Hematopoietic multipotent progenitor cell treated with erythropoietin and hydrocortisone succinate and interleukin-3 and kit ligand, for 15 days (in vitro differentiated cells): ENCODE measurements at regions not wholly inside any gene's neighbourhood (a gene's known extent, or its start where the extent isn't known, plus 50 kb on each side); places are given as distances from the start of the nearest gene placed in this dataset.
"Not testable (repeated sequence)": the region's sequence is repeated elsewhere in the genome, so short reads cannot be mapped to it uniquely, and the experiment has no call there.

Source experiments
- DNase-seq: peaks from one replicate; pipeline ENCODE4 v3.0.0-alpha.2; 2015; ENCODE audit warnings: low spot score

- DNase-seq = no peak
These were observed 180.5 kb upstream of the DTNA start for GRCh38 chr18:34529358-34530335.

DNA sequence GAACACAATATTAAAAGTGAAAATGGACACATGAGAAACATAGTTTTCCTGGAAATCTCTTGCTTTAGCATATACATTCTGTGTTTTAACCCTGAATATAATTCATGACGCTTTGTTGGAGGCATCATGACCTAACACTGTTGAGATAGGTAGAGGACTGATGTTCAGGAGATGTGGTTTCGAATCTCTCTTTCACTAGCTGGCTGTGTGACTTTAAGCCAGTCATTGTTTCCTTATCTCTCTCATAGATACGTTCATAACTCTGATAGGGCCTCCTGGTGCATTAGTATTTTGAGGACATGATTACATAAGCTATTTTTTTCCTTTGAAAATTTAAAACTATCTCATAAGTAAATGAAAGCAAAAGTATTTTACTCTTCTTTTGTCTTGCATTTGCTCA lies 179.0 kb upstream of the DTNA start:
- DNase-seq = no peak

- not testable (repeated sequence) for DNase-seq
These were observed 175.5 kb upstream of the DTNA start for GRCh38 chr18:34534642-34535041.

DNA sequence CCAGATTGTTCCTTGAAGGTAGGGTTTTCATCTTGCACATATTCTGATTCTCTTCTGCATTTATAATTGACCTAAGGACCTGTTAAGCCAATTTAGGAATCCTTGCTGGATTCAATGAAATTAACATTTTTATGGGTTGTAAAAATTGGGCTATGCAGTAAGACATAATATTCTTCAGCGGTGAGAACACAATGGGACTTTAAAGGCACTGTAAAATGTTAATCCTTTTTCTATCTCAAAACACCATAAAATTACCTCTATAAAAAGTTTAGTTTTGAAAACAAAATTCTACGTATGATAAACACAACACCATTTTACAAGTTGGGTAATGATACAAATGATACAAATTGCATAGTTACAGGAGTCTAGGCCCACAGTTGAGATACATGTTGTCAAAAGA lies 169.2 kb upstream of the DTNA start:
- no peak for DNase-seq

DNA sequence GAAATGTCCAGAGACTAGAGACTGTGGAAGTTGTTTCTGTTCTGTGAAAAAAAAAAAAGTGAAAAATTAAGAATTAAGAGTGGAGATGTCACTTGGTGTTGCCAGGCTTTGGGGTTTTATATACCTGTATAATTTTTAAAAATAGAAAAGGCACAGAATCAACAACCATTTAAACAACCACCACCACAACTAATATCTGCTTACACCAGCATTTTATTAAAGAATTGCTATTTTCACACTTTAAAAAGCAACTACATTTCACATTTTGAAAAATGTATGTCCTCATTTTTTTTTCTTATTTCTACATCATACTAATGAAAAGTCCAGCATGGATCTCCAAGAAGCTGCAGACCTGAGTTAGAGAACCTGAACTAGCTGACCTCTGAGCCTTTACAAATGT lies 167.5 kb upstream of the DTNA start:
- DNase-seq = no peak

GRCh38 chr18:34543356-34543755 lies 166.7 kb upstream of the DTNA start:
- no peak for DNase-seq

GRCh38 chr18:34543945-34544344 lies 166.2 kb upstream of the DTNA start:
- no peak for DNase-seq

GRCh38 chr18:34544930-34545329 lies 165.2 kb upstream of the DTNA start:
- DNase-seq = no peak

GRCh38 chr18:34548120-34548972 lies 161.8 kb upstream of the DTNA start:
- no peak for DNase-seq

DNA sequence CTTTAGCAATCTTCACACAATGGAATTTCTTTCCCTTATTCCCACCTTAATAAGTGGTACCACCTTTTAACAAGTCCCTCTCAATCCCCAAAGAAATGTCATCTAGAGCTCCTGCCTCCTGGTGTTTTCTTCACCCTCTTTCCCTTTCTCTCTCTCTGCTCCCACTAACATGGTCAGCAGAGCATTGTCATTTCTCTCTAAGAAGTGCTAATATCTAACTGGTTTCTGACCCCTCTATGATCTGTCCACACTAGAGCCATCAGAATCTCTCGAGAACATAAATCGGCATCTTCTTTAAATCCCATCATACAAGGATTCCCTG lies 161.2 kb upstream of the DTNA start:
- no peak for DNase-seq

DNA sequence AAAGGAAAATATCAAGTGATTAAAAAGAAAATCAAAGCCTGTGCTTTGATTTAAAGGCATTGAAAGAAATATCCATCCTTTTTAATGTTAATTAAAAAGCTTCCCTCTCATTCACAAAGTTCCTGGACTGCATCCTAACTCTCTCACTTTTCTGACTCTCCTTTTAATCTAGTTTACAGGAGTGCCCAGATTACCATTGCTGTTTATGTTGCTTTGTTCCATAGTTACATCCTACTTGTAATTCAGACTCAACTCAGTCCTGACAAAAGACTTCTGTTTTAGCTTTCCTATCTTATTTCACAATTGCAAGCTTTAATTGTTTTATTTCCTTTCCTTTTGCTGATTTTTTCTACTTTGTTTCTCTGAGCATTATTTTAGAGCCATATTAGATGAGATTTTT lies 160.7 kb upstream of the DTNA start:
- DNase-seq = no peak

DNA sequence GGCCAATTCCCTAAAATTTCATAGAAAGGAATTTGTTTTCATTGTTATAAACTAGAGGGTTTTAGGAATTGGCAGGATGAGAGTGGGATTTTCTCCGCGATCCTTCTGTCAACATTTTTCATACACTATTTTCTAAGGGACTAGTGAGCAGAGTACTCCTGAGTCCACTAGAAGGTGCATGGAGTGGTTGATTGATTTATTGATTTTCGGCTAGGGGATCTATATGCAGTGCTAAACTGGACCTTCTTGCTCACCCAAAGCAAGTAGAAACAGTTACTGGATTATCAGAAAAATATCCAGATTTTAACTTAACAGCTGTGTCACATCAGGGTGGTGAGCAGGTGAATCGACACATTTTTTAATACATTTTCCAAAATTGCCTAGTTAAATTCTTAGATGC lies 159.9 kb upstream of the DTNA start:
- no peak for DNase-seq

DNA sequence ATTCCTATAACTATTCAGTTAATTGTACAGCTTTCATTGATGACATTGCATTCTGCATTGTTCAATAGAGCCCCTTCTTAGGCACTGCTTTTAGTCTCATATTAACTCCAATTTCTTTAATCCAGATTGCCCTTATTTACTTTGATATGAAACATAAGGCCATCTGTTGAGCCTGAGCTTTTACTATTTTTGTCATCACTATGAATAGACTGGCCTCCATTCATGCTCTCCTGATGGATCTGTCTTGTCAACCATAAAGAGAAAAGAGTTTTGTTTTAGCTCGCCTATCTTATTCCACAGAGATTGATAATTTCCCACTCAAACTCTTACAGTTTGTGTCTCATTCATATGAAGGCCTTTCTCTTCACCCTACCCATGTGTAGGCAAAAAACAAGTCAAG lies 159.2 kb upstream of the DTNA start:
- no peak for DNase-seq

DNA sequence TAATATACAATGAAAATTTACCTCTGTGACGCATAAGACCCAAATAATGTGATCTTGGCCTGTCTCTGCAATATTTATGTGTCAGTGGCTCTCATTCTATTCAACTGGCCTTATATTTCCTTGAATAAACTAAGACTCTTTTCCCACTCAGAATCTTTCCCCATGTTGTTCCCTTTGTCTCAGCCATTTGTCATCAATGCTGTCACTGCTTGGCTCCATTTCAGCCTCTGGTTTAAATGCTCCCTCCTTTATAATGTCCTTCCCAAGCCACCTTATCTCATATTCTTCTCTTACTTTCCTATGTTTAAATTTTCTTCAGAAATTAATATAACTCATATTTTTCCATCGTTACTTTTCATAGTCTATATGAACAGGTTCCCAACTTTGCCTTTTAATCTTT lies 158.3 kb upstream of the DTNA start:
- DNase-seq = no peak

DNA sequence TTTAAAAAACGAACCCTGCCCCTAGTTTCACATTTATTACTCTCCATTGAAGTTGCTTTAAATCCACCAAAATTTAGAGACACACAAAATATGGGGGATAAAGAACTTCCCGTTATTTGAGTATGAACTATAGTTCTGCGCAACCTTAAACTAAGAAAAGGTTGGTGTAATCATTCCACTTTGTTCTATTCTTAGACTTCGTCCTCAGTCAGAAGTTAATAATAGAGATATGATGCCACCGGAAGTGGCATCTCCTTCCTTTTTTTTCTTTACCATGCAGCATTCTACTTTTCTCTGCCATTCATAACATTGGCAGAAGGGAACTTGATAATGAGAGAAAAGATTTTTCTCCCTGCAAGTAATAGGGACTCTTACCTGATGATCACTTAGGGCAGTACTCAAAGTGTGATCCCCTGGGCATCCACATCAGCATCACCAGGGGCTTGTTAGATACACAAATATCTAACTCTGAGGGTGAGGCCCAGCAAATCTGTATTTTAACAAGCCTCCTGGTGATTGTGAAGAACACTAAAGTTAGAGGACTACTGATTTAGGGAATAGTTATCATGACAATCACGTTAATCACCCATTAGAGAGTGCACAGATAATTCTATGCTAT lies 147.7 kb upstream of the DTNA start:
- DNase-seq = no peak

- DNase-seq = no peak
These were observed 142.2 kb upstream of the DTNA start for GRCh38 chr18:34567857-34568256.

DNA sequence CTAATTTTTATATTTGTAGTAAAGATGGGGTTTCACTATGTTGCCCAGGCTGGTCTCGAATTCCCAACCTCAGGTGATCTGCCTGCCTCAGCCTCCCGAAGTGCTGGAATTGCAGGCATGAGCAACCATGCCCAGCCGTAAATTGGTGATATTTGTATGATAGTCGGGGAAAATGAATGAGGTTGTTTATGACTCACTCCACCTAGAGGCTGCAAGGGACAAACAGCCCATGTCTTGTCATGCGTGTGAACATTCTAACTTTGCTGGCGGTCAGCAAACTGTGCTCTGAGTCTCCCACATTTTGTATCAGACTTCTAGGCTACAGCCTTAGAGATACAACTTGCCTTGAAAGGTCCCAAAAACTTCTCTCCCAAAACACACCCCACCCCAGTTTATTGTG lies 133.5 kb upstream of the DTNA start:
- DNase-seq = no peak

- no peak for DNase-seq
These were observed 126.2 kb upstream of the DTNA start for GRCh38 chr18:34583895-34584294.

- DNase-seq = no peak
These were observed 119.6 kb upstream of the DTNA start for GRCh38 chr18:34590503-34590902.

- DNase-seq = no peak
These were observed 118.1 kb upstream of the DTNA start for GRCh38 chr18:34591920-34592444.

GRCh38 chr18:34592481-34592880 lies 117.6 kb upstream of the DTNA start:
- no peak for DNase-seq

DNA sequence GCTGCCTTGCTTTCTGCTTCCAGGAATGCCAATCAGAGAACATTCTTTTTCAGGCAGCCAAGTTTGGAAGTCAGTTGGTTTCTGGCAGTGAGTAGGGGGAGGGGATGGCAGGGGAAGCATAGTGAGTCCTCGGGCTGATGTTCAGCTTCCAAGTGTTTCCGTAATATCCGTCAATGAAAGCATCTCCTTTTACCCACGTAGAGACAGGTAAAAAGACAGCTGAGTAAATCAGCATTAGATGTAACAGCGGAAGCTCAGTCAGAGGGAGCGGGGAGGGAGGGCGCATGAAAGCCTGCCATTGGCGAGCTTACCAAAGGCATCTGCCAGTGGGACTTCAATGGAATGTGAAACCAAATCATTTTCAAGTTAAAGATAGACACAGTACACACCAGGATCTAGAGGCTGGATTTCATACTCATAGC lies 117.1 kb upstream of the DTNA start:
- DNase-seq = no peak

DNA sequence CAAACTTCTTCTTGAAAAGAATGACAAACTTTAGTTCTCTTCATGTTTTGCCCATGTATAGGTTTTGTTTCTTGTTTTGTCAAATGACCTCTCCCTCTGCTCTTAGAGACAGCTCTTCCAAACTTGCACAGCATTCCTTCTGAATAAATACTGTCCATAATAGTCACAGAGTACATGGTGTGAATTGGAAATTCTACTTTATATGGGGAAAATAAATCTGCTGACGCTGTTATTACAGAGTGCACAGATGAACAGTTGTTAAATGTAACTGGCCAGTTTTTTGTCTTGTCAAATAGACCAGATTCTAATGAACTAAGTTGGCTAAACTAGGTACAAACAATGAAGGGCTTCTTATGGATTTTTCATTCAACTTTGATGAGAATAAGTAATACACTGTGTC lies 115.8 kb upstream of the DTNA start:
- DNase-seq = no peak
